CD4-positive, CD25-positive, alpha-beta regulatory T cell (primary cell): ENCODE measurements at regions not wholly inside any gene's neighbourhood (a gene's known extent, or its start where the extent isn't known, plus 50 kb on each side); places are given as distances from the start of the nearest gene placed in this dataset.

ENCODE experiments used
- ATAC-seq, 2 donors: fragments of 150-1000 bp; cut with Tn5 transposase; one replicate each; pipeline ENCODE4 v1.10.0; 2021; ENCODE audit warnings: low read depth in 2 of 2, moderate number of reproducible peaks in 2 of 2, moderate library complexity in 1 of 2
- DNase-seq, 3 donors: peaks; one replicate each; pipeline versions ENCODE4 v3.0.0 to v3.0.0-alpha.2; 2012 to 2022; ENCODE audit warnings: mixed read lengths in 1 of 3
- H3K27ac ChIP-seq: one replicate; pipeline ENCODE4 v1.7.0; 2013; ENCODE audit warnings: mild to moderate bottlenecking, low read length; ENCODE audit not compliant: insufficient read depth, poor library complexity, severe bottlenecking
- H3K27me3 ChIP-seq: one replicate; pipeline ENCODE4 v1.7.0; 2013; ENCODE audit warnings: low read length; ENCODE audit not compliant: control insufficient read depth, insufficient read depth
- H3K36me3 ChIP-seq: one replicate; pipeline ENCODE4 v1.7.0; 2013; ENCODE audit warnings: mild to moderate bottlenecking, low read length, moderate library complexity; ENCODE audit not compliant: control insufficient read depth, insufficient read depth
- H3K4me1 ChIP-seq: 2 replicates; pipeline ENCODE4 v1.7.0; 2013; ENCODE audit warnings: mild to moderate bottlenecking, low read length; ENCODE audit not compliant: insufficient read depth, control insufficient read depth, poor library complexity, severe bottlenecking
- H3K4me3 ChIP-seq: one replicate; pipeline ENCODE4 v1.7.0; 2013; ENCODE audit warnings: low read depth, mild to moderate bottlenecking, low read length, moderate library complexity
- H3K9me3 ChIP-seq, 2 experiments: 1 replicate in 1 of 2; 2 replicates in 1 of 2; pipeline ENCODE4 v1.7.0; 2013; ENCODE audit warnings: low read length in 2 of 2, mild to moderate bottlenecking in 1 of 2, moderate library complexity in 1 of 2; ENCODE audit not compliant: control insufficient read depth in 2 of 2
- H3K27ac Mint-ChIP-seq, 3 donors: one replicate each; pipeline ENCODE4 v1.8.0; 2020 to 2022; ENCODE audit warnings: mild to moderate bottlenecking in 3 of 3, mixed read lengths in 3 of 3, moderate library complexity in 2 of 3
- H3K27me3 Mint-ChIP-seq: one replicate; pipeline ENCODE4 v1.8.0; 2022; ENCODE audit warnings: mild to moderate bottlenecking, mixed read lengths
- H3K36me3 Mint-ChIP-seq: one replicate; pipeline ENCODE4 v1.8.0; 2020; ENCODE audit warnings: mixed read lengths
- H3K4me1 Mint-ChIP-seq, 4 donors: one replicate each; pipeline ENCODE4 v1.8.0; 2020 to 2022; ENCODE audit warnings: mixed read lengths in 4 of 4, mild to moderate bottlenecking in 1 of 4
- H3K4me3 Mint-ChIP-seq, 4 donors: one replicate each; pipeline ENCODE4 v1.8.0; 2020 to 2022; ENCODE audit warnings: mild to moderate bottlenecking in 4 of 4, mixed read lengths in 4 of 4, moderate library complexity in 3 of 4
- H3K9me3 Mint-ChIP-seq, 7 donors: one replicate each; pipeline ENCODE4 v1.8.0; 2020 to 2022; ENCODE audit warnings: mixed read lengths in 7 of 7, mild to moderate bottlenecking in 3 of 7, moderate library complexity in 2 of 7

DNA sequence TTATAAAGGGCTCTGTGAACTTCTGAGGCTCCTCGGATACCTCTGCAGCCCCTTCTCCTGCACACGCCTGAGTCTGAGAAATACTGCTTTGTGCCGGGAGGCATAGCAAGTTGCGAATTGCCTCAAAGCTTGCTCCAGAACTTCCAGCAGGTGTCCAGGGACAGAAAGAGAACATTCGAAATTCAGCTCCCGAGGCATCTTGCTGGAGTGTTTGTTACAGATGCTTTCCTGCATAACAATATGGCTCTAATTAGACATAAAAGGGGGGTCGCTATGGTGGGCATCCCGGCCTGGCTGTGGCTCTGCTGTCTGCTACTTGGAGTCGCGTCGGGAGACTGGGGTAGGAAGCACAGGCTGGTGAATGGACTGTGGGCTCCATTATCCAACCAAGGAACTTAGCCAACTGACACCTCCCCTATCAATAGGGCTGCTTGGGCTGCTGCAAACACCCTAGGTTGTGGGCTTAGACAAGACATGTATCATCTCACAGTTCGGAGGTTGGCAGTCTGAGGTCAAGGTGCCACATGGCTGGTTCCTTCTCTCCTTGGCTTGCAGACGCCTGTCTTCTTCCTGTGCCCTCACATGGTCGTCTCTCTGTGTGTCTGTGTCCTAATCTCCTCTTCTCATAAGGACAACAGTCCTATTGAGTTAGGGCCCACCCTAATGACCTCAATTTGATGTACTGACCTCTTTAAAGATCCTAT is 607.0 kb downstream of the NPHP4 start:
- H3K27me3 Mint-ChIP-seq: peaks cover 4% of the 10 kb centered on the region
- no peaks in the 10 kb centered on the region for H3K36me3 ChIP-seq
- no peaks in the 10 kb centered on the region for H3K36me3 Mint-ChIP-seq
- no peaks in the 10 kb centered on the region for H3K27me3 ChIP-seq
- no peaks in the 10 kb centered on the region for H3K9me3 ChIP-seq
- DNase-seq (no peak), ATAC-seq (no peak)
- H3K4me1 Mint-ChIP-seq: peaks cover 6 to 14% (median 7%) of the 10 kb centered on the region in 4 donors
- H3K4me3 ChIP-seq: no peak overlapping the region
- no peaks in the 10 kb centered on the region for H3K9me3 Mint-ChIP-seq
- H3K27ac ChIP-seq: no peak overlapping the region
- H3K4me3 Mint-ChIP-seq: no peak overlapping the region
- H3K4me1 ChIP-seq: peaks cover 32% of the 10 kb centered on the region
- no peak overlapping the region for H3K27ac Mint-ChIP-seq

DNA sequence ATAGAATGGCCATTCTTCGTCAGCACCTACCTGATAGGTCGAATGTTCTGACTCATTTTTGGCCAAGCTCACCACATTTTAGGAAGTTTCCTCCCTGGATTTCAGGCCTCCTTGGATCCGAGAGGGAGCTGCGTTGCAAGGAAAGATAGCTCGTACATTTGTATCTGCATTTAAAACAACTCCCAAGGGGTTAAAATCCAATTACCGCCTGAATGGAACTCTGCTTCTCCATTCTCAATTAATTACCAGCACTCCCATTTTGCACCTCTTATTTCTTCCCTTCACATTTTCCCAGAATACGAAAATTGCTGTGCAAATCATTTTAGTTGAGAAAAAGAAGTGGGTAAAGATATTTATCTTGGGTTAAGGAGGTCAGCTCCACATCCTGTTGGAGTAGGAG is 610.7 kb downstream of the NPHP4 start:
- ATAC-seq (no peak), DNase-seq (no peak)
- Histone ChIP-seq H3K4me1 (no peaks in the 10 kb centered on the region), H3K36me3 (no peaks in the 10 kb centered on the region), H3K27me3 (no peaks in the 10 kb centered on the region), H3K9me3 (no peaks in the 10 kb centered on the region), H3K4me3 (no peak overlapping the region), H3K27ac (no peak overlapping the region)
- Mint-ChIP-seq H3K36me3 (no peaks in the 10 kb centered on the region), H3K27me3 (peaks cover 4% of the 10 kb centered on the region), H3K9me3 (peaks cover 0 to 3% (median 0%) of the 10 kb centered on the region in 7 donors), H3K27ac (no peak overlapping the region), H3K4me3 (no peak overlapping the region), H3K4me1 (peaks cover 0 to 6% (median 0%) of the 10 kb centered on the region in 4 donors)

GRCh38 chr1:5379176-5379759 is 613.0 kb downstream of the NPHP4 start:
- no peak overlapping the region for H3K4me3 Mint-ChIP-seq

DNA sequence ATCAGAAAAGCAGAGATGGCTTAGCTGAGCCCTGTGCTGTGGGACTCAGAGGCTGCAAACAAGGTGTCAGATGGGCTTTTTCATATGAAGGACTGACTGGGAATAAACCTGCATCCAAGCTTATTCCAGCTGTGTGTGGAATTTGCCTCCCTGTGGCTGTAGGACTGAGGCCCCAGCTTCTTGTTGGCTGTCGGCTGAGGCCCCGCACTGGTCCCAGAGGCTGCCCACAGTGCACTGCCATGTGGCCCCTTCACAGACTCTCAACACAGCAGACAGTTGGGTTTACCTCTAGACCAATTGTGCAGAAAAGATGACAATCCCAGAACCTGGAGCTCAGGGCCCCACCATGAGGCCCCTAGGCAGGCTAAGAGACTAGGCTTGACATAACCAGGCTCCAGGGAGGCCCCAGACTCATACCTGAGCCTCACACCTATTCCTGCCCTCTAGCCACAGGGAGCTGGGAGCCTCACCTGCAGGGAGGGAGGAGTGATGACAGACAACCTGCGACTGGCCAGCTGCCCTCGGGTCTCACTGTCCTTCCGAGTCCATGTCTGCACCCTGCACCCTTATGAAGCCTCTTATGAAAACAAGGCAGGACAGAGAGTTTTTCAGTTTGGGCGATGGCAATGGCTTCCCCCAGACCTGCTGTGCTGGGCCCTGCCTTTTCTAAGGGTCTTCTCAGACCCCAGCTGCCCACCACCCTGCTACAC is 615.5 kb downstream of the NPHP4 start:
- no peak for DNase-seq
- H3K4me1 ChIP-seq: no peaks in the 10 kb centered on the region
- ATAC-seq: no peak
- H3K27ac ChIP-seq: no peak overlapping the region
- H3K27me3 Mint-ChIP-seq: no peaks in the 10 kb centered on the region
- H3K9me3 ChIP-seq: peaks cover 0 to 9% of the 10 kb centered on the region in 2 experiments
- no peaks in the 10 kb centered on the region for H3K36me3 Mint-ChIP-seq
- H3K27me3 ChIP-seq: no peaks in the 10 kb centered on the region
- peak overlapping the region in 1 of 3 donors; percentile 23 for H3K27ac Mint-ChIP-seq
- H3K4me1 Mint-ChIP-seq: peaks cover 0 to under 1% (median 0%) of the 10 kb centered on the region in 4 donors
- H3K9me3 Mint-ChIP-seq: peaks cover 0 to 9% (median 2%) of the 10 kb centered on the region in 7 donors
- H3K36me3 ChIP-seq: no peaks in the 10 kb centered on the region
- H3K4me3 Mint-ChIP-seq: no peak overlapping the region
- H3K4me3 ChIP-seq: no peak overlapping the region

More at GRCh38 chr1:5379176-5379759, 613.0 kb downstream of the NPHP4 start:
- no peak for ATAC-seq
- H3K9me3 Mint-ChIP-seq: peaks cover 0 to 3% (median 0%) of the 10 kb centered on the region in 7 donors
- no peaks in the 10 kb centered on the region for H3K4me1 ChIP-seq
- no peak overlapping the region for H3K27ac ChIP-seq
- DNase-seq: no peak
- peaks cover 0 to 6% (median 0%) of the 10 kb centered on the region in 4 donors for H3K4me1 Mint-ChIP-seq
- no peaks in the 10 kb centered on the region for H3K27me3 Mint-ChIP-seq
- H3K36me3 ChIP-seq: no peaks in the 10 kb centered on the region
- H3K27me3 ChIP-seq: no peaks in the 10 kb centered on the region
- no peak overlapping the region for H3K4me3 ChIP-seq
- no peaks in the 10 kb centered on the region for H3K36me3 Mint-ChIP-seq
- H3K27ac Mint-ChIP-seq: peak overlapping the region in 1 of 3 donors; percentile 38
- no peaks in the 10 kb centered on the region for H3K9me3 ChIP-seq

DNA sequence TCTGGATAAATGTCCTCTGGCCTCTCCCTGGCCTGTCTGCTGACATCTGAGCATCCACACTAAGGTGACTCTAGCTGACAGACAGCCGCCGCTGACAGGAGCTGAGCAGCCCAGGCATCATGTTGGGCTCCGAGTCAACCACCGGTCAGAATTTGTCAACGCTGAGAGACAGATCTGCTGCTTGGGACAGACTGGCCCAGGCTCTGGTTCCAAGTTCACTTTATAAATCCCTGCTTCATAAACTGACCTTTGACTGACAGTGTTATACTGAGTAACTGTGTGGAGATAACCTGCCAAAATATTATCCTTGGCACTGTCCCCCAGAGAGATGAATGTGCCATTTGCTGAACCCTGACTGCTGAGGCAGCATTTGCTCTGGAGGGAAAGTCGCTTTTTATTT is 616.7 kb downstream of the NPHP4 start:
- Mint-ChIP-seq H3K36me3 (no peaks in the 10 kb centered on the region), H3K27me3 (no peaks in the 10 kb centered on the region), H3K27ac (no peak overlapping the region), H3K4me3 (no peak overlapping the region), H3K9me3 (peaks cover 0 to 9% (median 2%) of the 10 kb centered on the region in 7 donors), H3K4me1 (peaks cover 0 to 12% (median 7%) of the 10 kb centered on the region in 4 donors)
- DNase-seq: no peak
- ATAC-seq: no peak
- Histone ChIP-seq H3K4me1 (peaks cover 6% of the 10 kb centered on the region), H3K9me3 (peaks cover 0 to 9% of the 10 kb centered on the region in 2 experiments), H3K27ac (no peak overlapping the region), H3K36me3 (no peaks in the 10 kb centered on the region), H3K27me3 (no peaks in the 10 kb centered on the region), H3K4me3 (no peak overlapping the region)

- no peak for DNase-seq
- Histone ChIP-seq H3K27me3 (no peaks in the 10 kb centered on the region), H3K36me3 (no peaks in the 10 kb centered on the region), H3K9me3 (peaks cover 0 to 9% of the 10 kb centered on the region in 2 experiments), H3K4me1 (peaks cover 18% of the 10 kb centered on the region), H3K27ac (no peak overlapping the region), H3K4me3 (no peak overlapping the region)
- H3K36me3 Mint-ChIP-seq: no peaks in the 10 kb centered on the region
- peaks cover 0 to 23% (median 13%) of the 10 kb centered on the region in 4 donors for H3K4me1 Mint-ChIP-seq
- no peak for ATAC-seq
- H3K4me3 Mint-ChIP-seq: no peak overlapping the region
- H3K27ac Mint-ChIP-seq: no peak overlapping the region
- H3K27me3 Mint-ChIP-seq: no peaks in the 10 kb centered on the region
- peaks cover 0 to 9% (median 2%) of the 10 kb centered on the region in 7 donors for H3K9me3 Mint-ChIP-seq
Measured at GRCh38 chr1:5374192-5374591, 618.0 kb downstream of the NPHP4 start.

DNA sequence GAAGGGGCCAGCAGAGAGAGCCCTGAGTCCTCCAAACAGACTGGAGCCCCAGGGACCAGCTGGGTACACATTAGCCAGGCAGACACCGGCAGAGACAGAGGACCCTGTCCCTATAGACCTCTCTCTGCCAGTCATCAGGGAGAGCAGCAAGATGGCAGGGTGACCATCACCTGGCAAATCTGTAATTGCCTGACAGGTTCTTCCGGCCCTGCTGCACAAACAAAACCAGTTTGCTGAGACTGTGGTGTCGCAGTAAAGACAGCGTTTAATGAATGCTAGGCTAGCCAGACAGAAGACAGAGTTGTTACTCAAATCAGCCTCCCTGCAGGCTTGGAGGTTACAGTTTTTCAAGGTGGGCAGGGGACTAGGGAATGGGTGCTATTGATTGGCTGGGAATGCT is 618.9 kb downstream of the NPHP4 start:
- no peaks in the 10 kb centered on the region for H3K36me3 ChIP-seq
- no peaks in the 10 kb centered on the region for H3K27me3 Mint-ChIP-seq
- H3K27ac Mint-ChIP-seq: no peak overlapping the region
- ATAC-seq (no peak), DNase-seq (no peak)
- H3K4me1 Mint-ChIP-seq: peaks cover 0 to 30% (median 14%) of the 10 kb centered on the region in 4 donors
- no peak overlapping the region for H3K27ac ChIP-seq
- H3K4me3 Mint-ChIP-seq: no peak overlapping the region
- H3K9me3 Mint-ChIP-seq: peaks cover 0 to 9% (median 2%) of the 10 kb centered on the region in 7 donors
- H3K9me3 ChIP-seq: peaks cover 0 to 9% of the 10 kb centered on the region in 2 experiments
- no peaks in the 10 kb centered on the region for H3K27me3 ChIP-seq
- H3K4me1 ChIP-seq: peaks cover 21% of the 10 kb centered on the region
- no peak overlapping the region for H3K4me3 ChIP-seq
- no peaks in the 10 kb centered on the region for H3K36me3 Mint-ChIP-seq
